ENCODE measurements at regions not wholly inside any gene's neighbourhood (a gene's known extent, or its start where the extent isn't known, plus 50 kb on each side); places are given as distances from the start of the nearest gene placed in this dataset.

DNA sequence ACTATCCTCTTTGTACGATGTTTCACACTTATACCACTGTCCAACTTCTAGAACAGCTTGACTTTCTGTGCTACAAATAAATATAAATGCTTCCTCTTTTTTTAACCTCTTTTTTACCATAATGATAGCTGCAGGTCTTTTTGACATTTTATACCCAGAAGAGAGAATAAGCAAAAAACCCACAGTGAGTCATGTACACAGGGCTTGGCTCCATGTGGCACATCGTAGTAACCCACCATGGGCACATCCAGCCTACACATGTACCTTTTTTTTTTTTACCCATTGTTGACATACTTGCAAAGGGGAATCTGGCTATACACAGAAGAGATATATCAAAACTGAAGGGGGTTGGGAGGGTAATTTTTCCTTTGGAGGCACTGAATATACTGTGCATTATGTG lies 59.5 kb upstream of the RSPO3 start:
- TF ChIP-seq CTCF (IDR thresholded peaks at IDR 0.05; ENCODE audit: insufficient read depth, low read depth, low read length) (no peak), EZH2 (IDR thresholded peaks at IDR 0.05; ENCODE audit: insufficient read depth, low read length) (no peak)
- Mint-ChIP-seq H3K27ac (ENCODE audit: unreplicated experiment) (no peak overlapping the region), H3K27me3 (ENCODE audit: low read depth, unreplicated experiment) (no peaks in the 10 kb centered on the region), H3K4me3 (ENCODE audit: unreplicated experiment) (no peak overlapping the region), H3K9me3 (ENCODE audit: unreplicated experiment) (peaks cover 5% of the 10 kb centered on the region), H3K4me1 (ENCODE audit: low read depth, unreplicated experiment) (peaks cover 12% of the 10 kb centered on the region), H3K36me3 (ENCODE audit: low read depth, unreplicated experiment) (no peaks in the 10 kb centered on the region)
- Histone ChIP-seq H3K27ac (ENCODE audit: low read depth, low read length) (no peak overlapping the region), H3K79me2 (ENCODE audit: insufficient read depth, low read length) (no peaks in the 10 kb centered on the region), H3K4me2 (ENCODE audit: low read length) (no peak overlapping the region), H2AFZ (ENCODE audit: low read depth, low read length) (no peak overlapping the region), H3K36me3 (ENCODE audit: insufficient read depth, low read length) (no peaks in the 10 kb centered on the region), H3K4me1 (ENCODE audit: insufficient read depth, low read length) (peaks cover 13% of the 10 kb centered on the region), H3K4me3 (ENCODE audit: insufficient read depth, low read depth, low read length) (no peak overlapping the region), H3K9ac (ENCODE audit: low read length) (no peak overlapping the region), H4K20me1 (ENCODE audit: insufficient read depth, low read length) (no peaks in the 10 kb centered on the region), H3K27me3 (ENCODE audit: insufficient read depth, low read length) (no peaks in the 10 kb centered on the region), H3K9me3 (ENCODE audit: insufficient read depth, low read depth, low read length) (no peaks in the 10 kb centered on the region)
- FAIRE-seq, result no peak
- DNase-seq (ENCODE audit: low read depth), result no peak

Small RNAs in the stretch of these regions (microRNA-seq; reads per million reads assigned to microRNA genes)
- gene MIR588, result 3.0 reads per million, percentile 6 among the genes with 10 or more reads in this experiment
